CD4-positive, alpha-beta T cell treated with Interleukin-12 subunit alpha and Interleukin-12 subunit beta, for 1 hour (primary cell): ENCODE measurements at regions not wholly inside any gene's neighbourhood (a gene's known extent, or its start where the extent isn't known, plus 50 kb on each side); places are given as distances from the start of the nearest gene placed in this dataset.

Source experiments
- DNase-seq: peaks from one replicate; pipeline ENCODE4 v3.0.0-alpha.2; 2020

DNA sequence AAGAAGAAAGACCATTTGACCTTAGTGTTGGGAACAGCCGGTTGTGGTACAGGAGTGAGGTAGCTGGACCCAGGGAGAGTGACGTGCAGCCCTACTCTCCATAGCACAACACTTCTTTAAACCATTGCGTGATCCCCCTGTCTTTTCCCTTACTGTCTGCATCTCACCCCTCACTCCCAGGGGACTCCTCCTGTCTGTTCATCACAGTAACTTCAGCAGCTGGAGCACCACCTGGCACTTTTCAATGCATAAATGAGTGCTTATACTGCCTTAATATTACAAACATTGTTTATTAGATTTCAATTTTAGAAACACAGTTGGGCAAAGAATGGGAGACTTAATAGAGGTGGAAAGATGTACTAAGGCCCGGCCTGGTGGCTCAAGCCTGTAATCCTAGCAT lies 285.5 kb downstream of the UQCRFS1 start:
- DNase-seq: no peak

DNA sequence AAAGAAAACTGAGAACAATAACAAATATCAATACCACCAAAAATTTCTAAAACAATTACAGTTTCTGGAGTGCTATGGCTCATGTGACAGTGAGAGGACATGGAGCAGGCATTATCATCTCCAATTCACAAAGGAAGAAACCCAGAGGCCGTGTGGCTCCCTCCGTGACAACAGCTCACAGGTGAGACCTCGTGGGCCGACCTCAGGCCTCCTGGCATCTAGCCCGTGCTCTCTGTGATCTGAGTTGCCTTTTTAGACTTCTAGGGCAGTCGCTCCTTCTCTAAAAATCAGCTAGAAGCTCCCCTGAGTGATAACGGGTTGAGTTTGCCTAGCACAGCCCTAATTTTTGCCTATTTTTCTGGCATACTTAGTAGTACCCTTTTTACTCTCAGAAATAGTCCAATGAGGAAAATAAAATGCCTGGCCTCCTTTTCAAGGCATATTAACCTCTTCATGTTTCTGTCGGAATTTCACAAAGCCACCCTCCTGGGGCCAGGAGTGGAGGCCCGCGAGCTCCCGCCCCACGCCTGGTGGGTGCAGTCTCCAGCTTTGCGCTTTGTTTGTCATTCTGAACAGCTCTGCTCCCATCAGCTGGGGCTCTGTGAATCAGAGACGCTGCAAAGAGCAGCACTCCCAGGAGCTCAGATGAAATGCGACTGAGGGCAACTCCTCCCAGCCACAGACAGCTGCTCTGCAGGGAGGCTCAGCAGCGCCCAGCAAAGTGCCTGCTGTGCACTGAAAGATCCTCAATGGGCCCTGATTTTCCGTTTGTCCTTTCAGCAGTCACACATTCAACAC lies 292.5 kb downstream of the UQCRFS1 start:
- DNase-seq: no peak

GRCh38 chr19:28917621-28918020 lies 295.3 kb downstream of the UQCRFS1 start:
- no peak for DNase-seq

- no peak for DNase-seq
Observed at GRCh38 chr19:28915737-28916460, 297.1 kb downstream of the UQCRFS1 start.

DNA sequence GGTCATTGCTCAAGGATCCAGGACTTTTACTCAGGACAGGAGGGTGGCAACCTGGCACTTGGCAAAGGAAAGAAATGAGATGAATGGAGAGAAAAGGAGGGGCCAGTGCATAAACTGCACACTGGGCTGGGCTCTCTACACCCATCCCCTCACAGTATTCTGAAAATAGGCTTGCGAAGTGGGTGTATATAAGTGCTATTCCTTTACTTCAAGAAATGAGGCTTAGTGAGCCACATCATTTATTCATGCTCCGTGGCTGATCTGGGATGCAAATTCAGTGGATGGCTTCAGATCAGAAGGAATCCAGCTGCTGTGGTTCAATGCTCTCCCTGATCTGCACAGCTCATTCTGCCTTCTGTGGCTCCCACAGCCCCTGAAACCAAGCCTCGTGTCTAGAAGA lies 297.7 kb downstream of the UQCRFS1 start:
- DNase-seq: no peak

DNA sequence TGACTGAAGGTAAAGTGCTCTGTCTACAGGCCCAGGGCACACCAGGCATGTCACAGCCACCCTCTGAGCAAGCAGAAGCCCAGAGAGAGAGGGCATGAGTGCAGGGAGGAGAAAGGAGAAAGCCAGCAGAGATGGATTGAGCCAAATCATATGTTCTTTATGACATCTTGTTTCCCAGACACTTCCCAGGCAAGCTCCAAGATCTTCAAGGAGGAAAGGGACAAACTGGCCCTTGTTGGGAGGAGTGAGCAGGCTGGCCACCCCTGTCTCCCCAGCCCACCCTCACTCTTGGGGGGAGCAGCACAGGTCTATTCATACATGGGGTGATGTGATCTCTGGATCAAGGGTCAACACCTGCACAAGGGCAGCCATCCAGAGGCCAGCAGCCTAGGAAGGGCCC lies 298.8 kb downstream of the UQCRFS1 start:
- no peak for DNase-seq

DNA sequence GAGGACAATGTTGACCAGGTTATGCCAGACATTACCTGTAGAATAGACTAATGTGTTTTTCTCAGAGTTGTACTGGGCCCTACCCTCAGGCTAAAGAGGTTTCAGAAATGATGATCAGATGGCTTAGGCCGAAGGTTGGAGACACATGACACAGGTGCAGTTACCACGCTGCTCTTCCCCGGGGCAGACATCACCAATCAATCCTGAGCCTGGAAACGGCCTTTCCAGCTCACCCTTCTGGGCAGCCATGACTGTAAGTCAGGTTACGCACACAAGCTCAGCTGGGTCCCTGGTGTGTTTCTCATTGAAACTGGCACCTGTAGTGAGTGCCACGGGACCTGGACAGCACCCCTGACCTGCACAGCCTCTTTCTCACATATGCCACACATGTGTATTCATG lies 299.3 kb downstream of the UQCRFS1 start:
- DNase-seq: no peak

GRCh38 chr19:28908941-28909340 lies 304.0 kb downstream of the UQCRFS1 start:
- DNase-seq: no peak

DNA sequence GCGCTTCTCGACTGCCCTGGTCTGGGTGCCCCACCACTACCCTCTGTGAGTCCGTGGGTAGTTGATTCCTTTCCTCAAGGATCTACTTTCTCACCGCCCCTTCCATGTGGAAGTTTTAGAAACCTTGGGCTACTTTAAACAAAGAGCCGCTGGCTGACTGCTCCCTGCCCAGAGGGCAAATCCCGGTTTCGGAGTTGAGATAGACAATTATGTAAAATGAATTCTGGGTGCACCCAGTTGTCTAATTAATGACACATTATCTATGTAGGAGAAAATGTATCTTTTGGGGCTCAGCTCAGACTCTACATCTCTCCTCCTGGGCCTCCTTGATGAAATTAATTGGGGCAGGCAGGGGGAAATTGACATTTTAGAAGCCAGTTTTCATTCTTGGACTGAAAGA lies 305.4 kb downstream of the UQCRFS1 start:
- DNase-seq: no peak

DNA sequence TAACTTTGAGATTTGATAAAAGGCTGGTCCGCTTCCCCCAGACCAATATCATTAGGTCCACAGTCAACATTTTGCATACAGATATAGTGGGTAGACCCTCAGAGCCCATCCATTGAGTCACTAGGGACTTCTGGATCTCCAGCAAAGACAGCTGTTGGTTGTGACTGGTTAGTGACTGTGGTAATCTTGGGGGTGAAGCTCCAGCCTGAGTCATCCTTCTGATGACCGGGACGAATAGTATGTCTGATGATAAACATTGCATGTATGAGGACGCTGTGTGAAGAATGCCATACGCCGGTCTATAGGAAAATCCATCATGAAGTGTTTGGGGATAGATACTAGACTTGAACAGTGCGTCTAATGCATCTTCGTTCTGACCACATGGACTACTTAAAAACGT lies 307.0 kb downstream of the UQCRFS1 start:
- DNase-seq: no peak

- DNase-seq: no peak
Observed at GRCh38 chr19:28899703-28900102, 313.2 kb downstream of the UQCRFS1 start.

DNA sequence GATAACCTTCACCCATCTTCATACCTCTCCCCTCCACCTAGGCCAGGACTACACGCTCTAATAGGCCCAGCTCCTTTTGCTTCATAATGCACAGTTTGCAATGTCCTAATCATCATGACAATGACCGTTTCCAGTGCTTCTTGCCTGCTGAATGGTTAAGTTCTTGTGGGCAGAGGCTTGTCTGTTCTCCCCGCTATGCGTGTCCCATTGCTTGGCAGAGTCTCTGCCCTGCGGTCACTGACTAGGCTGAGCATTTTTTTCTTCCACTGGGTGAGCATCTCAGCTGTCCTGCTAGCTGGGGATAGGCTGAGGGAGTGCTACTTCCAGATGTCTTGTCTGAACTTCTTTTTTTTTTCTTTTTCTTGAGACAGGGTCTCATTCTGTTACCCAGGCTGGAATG lies 314.7 kb downstream of the UQCRFS1 start:
- no peak for DNase-seq

DNA sequence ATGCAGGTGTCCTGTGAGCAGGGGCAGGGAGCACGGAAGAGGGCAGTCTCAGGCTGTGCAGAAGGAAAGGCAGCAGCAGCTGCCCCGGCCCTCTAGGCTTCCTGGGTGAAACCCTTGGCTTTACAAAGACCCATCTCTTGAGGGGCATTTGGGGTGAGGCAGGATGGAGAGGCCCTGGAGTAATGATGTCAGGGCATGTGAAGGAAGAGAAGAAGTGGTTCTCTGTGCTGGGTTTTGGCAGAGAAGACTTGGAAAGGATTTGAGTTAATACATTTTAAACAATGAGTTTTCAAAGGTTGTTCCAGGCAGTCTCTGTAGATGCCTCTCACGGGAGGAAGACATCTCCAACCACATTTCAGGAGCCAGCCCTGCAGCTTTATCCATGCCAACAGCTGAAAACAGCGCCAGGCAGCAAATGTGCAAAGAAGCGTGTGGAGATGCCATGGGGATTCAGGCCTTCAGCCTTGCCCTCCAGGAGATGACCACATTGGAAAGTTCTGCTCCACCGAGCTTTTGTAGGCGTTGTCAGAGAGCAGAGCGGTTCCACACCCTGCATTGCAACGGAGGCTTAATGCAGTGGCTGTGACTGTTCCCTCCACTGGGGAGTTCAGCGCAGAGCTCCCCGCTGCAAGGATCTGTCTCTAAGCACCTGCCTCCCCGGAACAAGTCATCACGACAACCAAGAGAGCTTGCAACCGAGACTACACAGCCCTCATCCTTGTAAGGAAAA lies 322.8 kb downstream of the UQCRFS1 start:
- DNase-seq: no peak

- DNase-seq: no peak
Observed at GRCh38 chr19:28887920-28888618, 324.9 kb downstream of the UQCRFS1 start.

DNA sequence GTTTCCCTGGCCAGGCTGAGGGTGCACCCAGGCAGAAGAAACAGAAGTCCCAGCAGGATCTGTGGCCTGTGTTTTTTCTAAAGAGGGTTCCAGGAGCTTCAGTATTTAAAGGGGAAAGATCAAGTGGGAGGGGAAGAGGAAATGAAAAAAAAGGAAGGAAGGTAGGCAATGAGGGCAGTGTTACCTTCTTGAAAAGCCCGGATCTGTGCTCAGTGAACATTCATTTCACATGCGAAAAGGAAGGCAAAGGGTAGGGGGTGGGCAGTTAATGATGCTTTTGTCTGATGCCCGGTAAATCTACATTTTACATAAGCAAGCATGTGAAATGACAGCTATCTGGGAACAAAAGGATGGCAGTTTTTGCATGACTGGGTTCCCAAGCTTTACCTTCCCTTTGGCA lies 326.2 kb downstream of the UQCRFS1 start:
- DNase-seq: no peak

GRCh38 chr19:28885965-28886364 lies 327.0 kb downstream of the UQCRFS1 start:
- DNase-seq: no peak

DNA sequence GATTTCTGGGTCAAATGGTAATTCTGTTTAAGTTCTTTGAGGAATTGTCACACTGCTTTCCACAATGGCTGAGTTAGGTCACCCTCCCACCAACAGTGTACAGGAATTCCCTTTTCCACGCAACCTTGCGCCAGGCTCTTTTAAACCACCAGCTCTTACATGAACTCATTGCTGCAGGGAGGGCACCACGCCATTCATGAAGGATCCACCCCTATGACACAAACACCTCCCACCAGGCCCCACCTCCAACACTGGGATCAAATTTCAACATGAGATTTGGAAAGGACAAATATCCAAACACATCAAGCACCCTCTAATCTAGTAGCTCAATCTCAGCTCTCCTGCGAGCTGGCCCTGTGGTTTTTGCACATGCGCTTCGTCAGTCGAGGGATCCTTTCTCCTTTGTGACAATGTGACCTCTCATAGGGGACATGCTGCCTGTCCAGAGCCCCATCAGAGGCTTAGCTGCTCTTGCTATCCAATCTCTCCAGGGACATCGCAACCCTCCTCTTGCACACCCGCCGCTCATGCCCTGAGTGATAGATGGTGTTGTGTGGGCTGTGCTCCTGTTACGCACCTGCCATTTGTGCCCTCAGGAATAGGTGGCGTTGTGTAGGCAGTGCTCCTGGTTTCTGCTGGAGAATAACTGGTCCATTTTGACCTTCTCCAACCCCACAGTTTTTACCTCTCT lies 328.0 kb downstream of the UQCRFS1 start:
- DNase-seq: no peak

DNA sequence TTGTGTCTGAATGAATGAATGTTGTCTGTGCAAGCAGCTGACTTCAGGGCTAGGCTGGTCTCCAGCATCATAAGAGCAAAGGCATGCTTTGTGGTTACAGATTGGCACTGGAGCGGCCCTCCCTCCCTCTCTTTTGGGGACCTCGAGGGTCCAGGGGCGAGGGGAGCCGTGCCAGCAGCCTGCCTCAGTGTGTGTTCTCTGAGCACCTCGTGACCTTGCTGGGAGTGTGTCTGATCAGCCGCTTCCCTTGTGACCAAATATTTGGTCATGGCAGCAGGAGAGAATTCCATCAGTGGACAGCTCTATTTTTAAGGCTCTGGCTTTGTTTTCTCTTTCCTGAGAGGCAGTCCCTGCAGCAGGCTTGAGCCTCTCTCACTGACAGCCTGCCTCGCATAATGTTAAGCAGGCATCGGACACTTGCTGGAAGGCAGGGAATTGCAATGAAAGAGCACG lies 329.7 kb downstream of the UQCRFS1 start:
- no peak for DNase-seq

DNA sequence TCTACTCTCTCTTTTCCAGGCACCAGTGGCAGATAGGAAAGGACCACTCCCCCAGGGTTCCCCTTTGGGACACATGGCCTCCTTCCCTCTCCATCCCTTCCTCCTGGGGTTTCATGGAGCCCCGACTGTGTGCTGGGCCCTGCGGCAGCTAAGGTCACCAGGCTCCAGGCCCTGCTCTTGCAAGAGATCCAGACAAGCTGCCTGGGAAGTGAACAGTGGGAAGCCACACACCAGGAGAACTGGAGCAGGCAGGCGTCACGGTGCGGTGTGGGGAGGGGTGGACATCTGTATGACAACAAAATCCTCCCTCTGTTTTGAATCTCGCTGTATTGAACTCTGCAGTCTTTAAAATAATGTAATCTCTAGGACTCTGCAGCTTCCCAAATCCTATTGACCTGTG lies 330.1 kb downstream of the UQCRFS1 start:
- DNase-seq: no peak

DNA sequence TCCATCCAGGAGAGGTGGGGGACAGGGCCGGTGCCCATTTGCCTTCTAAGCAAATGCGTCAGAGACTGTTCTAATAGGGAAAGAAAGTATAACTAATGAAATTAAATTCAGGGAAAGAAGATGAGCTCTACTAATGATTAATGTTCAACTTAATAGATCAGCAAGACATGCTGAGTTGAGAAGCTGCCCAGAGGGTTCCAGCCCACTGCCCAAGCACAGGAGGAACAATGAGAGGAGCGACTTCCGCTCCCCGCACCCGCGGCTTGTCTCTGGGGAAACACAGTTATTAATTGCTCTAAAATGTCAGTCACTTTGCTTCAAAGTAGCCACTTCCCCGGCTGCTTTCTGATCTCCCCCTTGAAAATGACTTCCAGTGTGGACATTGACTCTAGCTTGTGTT lies 331.3 kb downstream of the UQCRFS1 start:
- no peak for DNase-seq

DNA sequence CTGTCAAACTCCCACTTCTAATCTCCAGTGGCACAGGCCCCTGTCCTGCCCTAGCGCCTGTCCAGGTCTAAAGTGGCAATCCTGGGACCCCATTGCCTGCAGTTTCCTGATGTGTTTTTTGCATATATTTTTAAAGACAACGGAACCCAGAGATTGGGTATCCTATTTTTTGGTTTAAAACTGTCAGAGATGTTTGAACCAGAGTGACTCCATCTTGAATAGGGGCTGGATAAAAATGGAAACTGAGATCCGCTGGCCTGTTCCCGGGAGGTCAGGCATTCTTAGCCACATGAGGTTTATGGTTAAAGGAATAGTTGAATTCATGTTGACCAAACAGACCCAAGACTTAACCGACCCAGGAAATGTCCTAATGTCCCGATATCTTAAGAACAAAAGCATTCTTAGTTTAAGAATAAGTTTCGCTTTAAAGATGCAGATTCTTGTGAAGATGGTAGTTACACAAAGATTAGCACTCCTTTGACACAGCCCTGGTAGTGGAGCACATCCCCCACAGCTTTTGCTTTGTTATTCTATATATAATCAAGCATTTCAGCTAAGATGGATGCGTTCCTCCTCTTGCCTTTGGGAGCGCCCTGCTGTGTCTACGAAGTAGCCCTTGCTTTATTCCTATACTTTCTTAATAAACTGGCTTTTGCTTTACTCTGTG lies 332.1 kb downstream of the UQCRFS1 start:
- no peak for DNase-seq
